GM13977 (cell line): ENCODE measurements at regions not wholly inside any gene's neighbourhood (a gene's known extent, or its start where the extent isn't known, plus 50 kb on each side); places are given as distances from the start of the nearest gene placed in this dataset.

Source experiments
- DNase-seq: peaks from one replicate; pipeline ENCODE4 v3.0.0; 2012; ENCODE audit warnings: low spot score
- CTCF ChIP-seq: IDR thresholded peaks from 2 replicates; pipeline ENCODE4 v1.5.1; 2012; ENCODE audit warnings: mild to moderate bottlenecking, control low read depth; ENCODE audit not compliant: insufficient read depth; ENCODE audit errors: extremely low read depth, missing control alignments
- in situ Hi-C: fragments of 300-500 bp; cut with MboI; formaldehyde crosslinking; loops from one replicate; pipeline ENCODE4 v1.12.0; 2022; ENCODE audit warnings: low sequenced_read_pairs, low pct_unique_long_range_greater_than_20kb, mixed read lengths, inconsistent platforms; ENCODE audit not compliant: unreplicated experiment

GRCh38 chr3:106811376-106811775 lies 565.9 kb upstream of the CCDC54 start:
- in situ Hi-C loops = no loop called here
- no peak for DNase-seq
- TF ChIP-seq CTCF = no peak

GRCh38 chr3:106813742-106814141 lies 563.5 kb upstream of the CCDC54 start:
- no peak for DNase-seq
- no peak for TF ChIP-seq CTCF
- in situ Hi-C loops = no loop called here

GRCh38 chr3:106814231-106814630 lies 563.0 kb upstream of the CCDC54 start:
- no peak for TF ChIP-seq CTCF
- DNase-seq = no peak
- in situ Hi-C loops = no loop called here

DNA sequence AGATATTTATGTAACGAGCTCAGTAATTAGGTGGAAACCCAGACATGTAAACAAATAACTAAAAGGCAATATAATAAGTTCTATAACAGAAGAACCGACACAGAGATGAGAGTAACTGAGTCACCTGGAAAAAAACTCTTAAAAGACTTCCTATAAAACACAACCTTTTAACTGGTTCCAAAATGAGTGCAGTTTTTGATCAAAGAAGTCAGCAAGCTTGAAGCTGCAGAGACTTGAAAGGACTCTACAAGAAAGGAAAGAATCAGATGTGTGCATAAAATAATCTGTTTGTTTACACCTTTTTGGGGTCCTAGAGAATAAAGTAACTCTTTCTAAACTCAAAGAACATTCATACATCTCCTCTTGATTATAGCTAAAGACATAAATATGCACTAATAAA lies 560.4 kb upstream of the CCDC54 start:
- no peak for DNase-seq
- no peak for TF ChIP-seq CTCF
- in situ Hi-C loops = no loop called here

GRCh38 chr3:106817706-106818105 lies 559.5 kb upstream of the CCDC54 start:
- in situ Hi-C loops = no loop called here
- no peak for TF ChIP-seq CTCF
- no peak for DNase-seq

DNA sequence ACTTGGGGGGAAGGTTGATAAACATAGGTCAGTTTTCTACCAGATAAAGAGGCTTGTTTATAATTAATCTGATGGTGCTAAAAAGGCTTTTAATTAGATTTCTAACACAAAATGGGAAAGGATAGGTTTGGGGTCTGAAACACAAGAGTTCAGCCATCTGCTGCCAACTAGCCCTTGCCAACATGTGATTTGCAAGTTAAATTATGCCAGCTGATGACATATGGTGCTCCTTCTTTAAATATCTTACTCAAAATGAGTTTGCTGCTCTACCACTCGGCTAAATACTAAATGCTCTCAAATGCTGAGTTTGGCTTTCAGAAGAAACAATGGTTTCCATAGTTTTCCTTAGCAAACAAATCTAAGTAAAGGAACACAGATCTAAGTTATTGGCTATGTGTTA lies 557.8 kb upstream of the CCDC54 start:
- DNase-seq = no peak
- in situ Hi-C loops = no loop called here
- TF ChIP-seq CTCF = no peak
